ENCODE measurements at regions not wholly inside any gene's neighbourhood (a gene's known extent, or its start where the extent isn't known, plus 50 kb on each side); places are given as distances from the start of the nearest gene placed in this dataset.

DNA sequence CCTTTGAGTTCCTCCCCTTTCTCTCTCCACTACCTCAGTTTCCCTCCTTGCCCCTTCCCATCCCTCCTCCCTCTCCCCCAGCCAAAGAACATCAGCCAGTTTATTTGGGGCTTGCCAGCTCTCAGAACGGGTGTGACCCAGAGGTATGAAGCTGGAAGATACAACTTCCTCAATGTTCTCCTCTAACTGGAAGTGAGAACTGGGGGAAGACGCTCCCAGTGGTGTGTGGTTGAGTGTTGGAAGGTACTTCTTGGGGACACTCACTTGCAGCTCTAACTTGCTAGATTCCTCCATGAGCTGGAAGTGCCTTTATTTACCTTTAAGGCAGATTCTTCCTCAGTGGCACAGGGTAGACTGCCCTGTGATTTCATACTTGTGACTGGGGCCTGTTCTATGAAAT lies 110.5 kb upstream of the HABP2 start:
- ATAC-seq (ENCODE audit: insufficient read depth, low FRiP score) (no peak), DNase-seq (no peak)
- no peak overlapping the region for H3K27ac ChIP-seq (ENCODE audit: low read depth in 1 of 2, low read length in 1 of 2)
- no peaks in the 10 kb centered on the region for H3K9me3 ChIP-seq (ENCODE audit: control insufficient read depth in 4 of 4, insufficient read depth in 3 of 4, low read length in 3 of 4)
- no peaks in the 10 kb centered on the region for H3K27me3 ChIP-seq (ENCODE audit: control insufficient read depth in 3 of 3, insufficient read depth in 3 of 3, low read length in 2 of 3)
- H3K4me3 ChIP-seq, result no peak overlapping the region
- TF ChIP-seq, protein P1, sequence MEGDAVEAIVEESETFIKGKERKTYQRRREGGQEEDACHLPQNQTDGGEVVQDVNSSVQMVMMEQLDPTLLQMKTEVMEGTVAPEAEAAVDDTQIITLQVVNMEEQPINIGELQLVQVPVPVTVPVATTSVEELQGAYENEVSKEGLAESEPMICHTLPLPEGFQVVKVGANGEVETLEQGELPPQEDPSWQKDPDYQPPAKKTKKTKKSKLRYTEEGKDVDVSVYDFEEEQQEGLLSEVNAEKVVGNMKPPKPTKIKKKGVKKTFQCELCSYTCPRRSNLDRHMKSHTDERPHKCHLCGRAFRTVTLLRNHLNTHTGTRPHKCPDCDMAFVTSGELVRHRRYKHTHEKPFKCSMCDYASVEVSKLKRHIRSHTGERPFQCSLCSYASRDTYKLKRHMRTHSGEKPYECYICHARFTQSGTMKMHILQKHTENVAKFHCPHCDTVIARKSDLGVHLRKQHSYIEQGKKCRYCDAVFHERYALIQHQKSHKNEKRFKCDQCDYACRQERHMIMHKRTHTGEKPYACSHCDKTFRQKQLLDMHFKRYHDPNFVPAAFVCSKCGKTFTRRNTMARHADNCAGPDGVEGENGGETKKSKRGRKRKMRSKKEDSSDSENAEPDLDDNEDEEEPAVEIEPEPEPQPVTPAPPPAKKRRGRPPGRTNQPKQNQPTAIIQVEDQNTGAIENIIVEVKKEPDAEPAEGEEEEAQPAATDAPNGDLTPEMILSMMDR (IDR thresholded peaks at IDR 0.05; ENCODE audit: control extremely low read depth, extremely low read depth), result no peak
- WGBS, 2 donors, result 31 to 57% methylated on average over 2 of the region's 2 CpGs
- no peaks in the 10 kb centered on the region for H3K36me3 ChIP-seq (ENCODE audit: control insufficient read depth in 4 of 4, insufficient read depth in 4 of 4, low read length in 4 of 4)
- H3K9ac ChIP-seq (ENCODE audit: insufficient read depth in 1 of 2, low read length in 2 of 2), result no peak overlapping the region
- H3K4me1 ChIP-seq (ENCODE audit: control insufficient read depth in 5 of 5, insufficient read depth in 5 of 5, low read length in 5 of 5), result no peaks in the 10 kb centered on the region

DNA sequence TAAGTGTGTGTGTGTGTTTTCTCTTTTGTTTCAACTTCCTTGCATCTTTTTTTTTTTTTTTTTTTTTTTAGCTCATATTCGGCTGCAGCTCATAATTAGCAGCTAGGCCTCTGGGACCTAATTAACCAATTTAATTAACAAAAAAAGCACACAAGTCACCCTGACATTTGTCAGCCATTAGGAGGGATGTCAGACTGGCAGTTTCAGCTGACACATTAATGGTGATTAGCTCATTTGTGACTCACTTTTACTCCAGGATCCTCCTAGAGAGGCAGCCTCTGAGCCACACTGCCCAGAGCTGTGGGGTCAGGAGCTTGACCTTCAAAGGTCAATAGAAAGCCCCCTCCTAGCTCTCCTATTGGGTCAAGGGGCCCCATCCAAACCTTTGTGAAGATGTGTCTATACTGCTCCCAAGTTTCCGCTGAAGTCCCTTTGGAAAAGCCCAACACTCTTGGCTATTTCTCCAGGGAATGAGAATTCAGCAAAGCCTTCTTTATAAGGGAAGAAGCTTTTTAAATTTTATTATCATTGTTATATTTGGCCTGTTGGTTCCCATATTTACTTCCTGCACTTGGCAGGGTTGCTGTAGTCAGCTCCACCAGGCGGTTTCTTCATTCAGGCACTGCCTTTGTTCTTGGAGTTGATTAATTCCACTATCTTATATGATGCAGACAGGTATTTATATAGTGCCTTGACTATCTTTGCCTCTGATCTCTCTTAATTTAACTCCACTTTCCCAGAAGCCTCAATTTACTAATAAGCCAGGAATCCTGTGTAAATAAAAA lies 109.5 kb upstream of the HABP2 start:
- Histone ChIP-seq H3K4me3 (no peak overlapping the region), H3K4me1 (ENCODE audit: control insufficient read depth in 5 of 5, insufficient read depth in 5 of 5, low read length in 5 of 5) (no peaks in the 10 kb centered on the region), H3K9me3 (ENCODE audit: control insufficient read depth in 4 of 4, insufficient read depth in 3 of 4, low read length in 3 of 4) (no peaks in the 10 kb centered on the region), H3K27ac (ENCODE audit: low read depth in 1 of 2, low read length in 1 of 2) (no peak overlapping the region), H3K36me3 (ENCODE audit: control insufficient read depth in 4 of 4, insufficient read depth in 4 of 4, low read length in 4 of 4) (no peaks in the 10 kb centered on the region), H3K9ac (ENCODE audit: insufficient read depth in 1 of 2, low read length in 2 of 2) (no peak overlapping the region), H3K27me3 (ENCODE audit: control insufficient read depth in 3 of 3, insufficient read depth in 3 of 3, low read length in 2 of 3) (no peaks in the 10 kb centered on the region)
- no peak for ATAC-seq (ENCODE audit: insufficient read depth, low FRiP score)
- WGBS, 2 donors, result 79 to 83% methylated on average over 3 of the region's 3 CpGs
- no peak for DNase-seq
- TF ChIP-seq, protein P1 (IDR thresholded peaks at IDR 0.05; ENCODE audit: control extremely low read depth, extremely low read depth), result no peak

DNA sequence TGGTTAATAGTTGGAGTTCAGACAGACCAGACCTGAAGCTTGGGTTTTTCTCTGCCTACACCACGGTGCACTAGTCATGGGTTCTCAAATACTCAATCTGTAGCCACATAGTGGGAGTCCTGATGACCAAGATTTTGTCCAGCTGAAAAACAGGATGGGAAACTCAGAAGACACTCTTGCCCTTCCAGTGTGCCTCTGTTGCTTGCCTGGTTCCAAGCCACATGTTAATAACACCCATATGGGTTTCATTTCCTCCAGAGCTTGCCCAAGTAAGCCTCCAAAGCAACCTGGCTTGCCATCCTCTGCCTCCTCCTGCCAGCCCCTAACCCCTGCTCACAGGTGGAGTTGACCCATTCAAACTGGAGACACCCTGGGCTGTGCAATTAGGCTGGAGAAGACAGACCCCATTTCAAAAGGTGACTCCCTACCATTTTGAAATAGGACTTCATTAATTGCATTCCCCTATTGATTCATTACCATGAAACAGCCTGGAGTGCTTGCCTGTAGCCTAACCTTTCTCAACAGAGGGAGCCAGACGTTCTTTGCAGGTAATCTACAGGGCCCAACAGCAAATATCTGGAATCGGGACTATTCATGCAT lies 108.0 kb upstream of the HABP2 start:
- no peaks in the 10 kb centered on the region for H3K36me3 ChIP-seq (ENCODE audit: control insufficient read depth in 4 of 4, insufficient read depth in 4 of 4, low read length in 4 of 4)
- no peak overlapping the region for H3K4me3 ChIP-seq
- DNase-seq, result no peak
- H3K4me1 ChIP-seq (ENCODE audit: control insufficient read depth in 5 of 5, insufficient read depth in 5 of 5, low read length in 5 of 5), result peaks cover 0 to 7% (median 0%) of the 10 kb centered on the region in 5 donors
- no peak for ATAC-seq (ENCODE audit: insufficient read depth, low FRiP score)
- TF ChIP-seq, protein P1 (IDR thresholded peaks at IDR 0.05; ENCODE audit: control extremely low read depth, extremely low read depth), result no peak
- H3K27ac ChIP-seq (ENCODE audit: low read depth in 1 of 2, low read length in 1 of 2), result no peak overlapping the region
- H3K9me3 ChIP-seq (ENCODE audit: control insufficient read depth in 4 of 4, insufficient read depth in 3 of 4, low read length in 3 of 4), result no peaks in the 10 kb centered on the region
- H3K9ac ChIP-seq (ENCODE audit: insufficient read depth in 1 of 2, low read length in 2 of 2), result no peak overlapping the region
- 89 to 90% methylated on average over 3 of the region's 3 CpGs for WGBS, 2 donors
- H3K27me3 ChIP-seq (ENCODE audit: control insufficient read depth in 3 of 3, insufficient read depth in 3 of 3, low read length in 2 of 3), result no peaks in the 10 kb centered on the region
